C4-2B (cell line): ENCODE measurements at regions not wholly inside any gene's neighbourhood (a gene's known extent, or its start where the extent isn't known, plus 50 kb on each side); places are given as distances from the start of the nearest gene placed in this dataset.
"Not testable (repeated sequence)": the region's sequence is repeated elsewhere in the genome, so short reads cannot be mapped to it uniquely, and the experiment has no call there.

Source experiments
- H3K27ac ChIP-seq: fragments of 450-650 bp; 2 replicates; pipeline ENCODE4 v1.5.1; 2017
- ZFX ChIP-seq: fragments of 450-650 bp; IDR thresholded peaks from 2 replicates; pipeline ENCODE4 v1.6.1; 2017
- TF ChIP-seq, protein P1 (sequence below): fragments of 450-650 bp; conservative IDR thresholded peaks from 2 replicates; pipeline ENCODE4 v1.5.1; 2017; ENCODE audit warnings: mild to moderate bottlenecking

DNA sequence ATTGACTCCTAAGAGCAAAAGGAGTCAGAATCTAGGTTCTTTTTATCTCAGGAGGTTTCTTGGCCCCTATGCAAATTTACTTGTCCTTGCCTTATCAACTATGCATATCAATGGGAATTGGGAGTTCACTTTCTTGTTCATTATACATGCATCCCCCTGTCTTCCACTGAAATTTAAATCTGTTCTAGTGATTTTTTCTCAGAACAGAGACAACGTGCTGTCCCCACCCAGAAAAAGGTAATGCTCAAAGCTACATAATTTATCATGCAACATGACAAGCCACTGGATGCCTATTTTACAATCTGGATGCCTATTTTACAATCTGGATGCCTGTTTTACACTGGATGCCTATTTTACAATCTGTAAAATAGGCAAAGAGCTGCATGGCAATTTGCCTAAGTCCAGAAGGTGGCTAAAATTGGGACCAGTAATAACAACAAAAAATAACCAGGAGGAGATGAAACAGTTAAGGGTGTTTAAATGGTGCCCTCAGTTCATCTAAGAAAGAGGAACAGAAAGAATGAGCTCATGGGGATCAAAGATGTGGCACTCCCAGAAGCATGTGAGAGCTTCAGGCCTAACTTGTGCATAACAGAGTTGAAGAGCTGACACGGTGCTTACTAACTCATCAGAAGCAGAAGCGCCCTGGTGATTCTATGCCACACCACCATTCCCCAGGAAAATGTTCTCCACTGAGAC is 537.8 kb upstream of the BOD1L1 start:
- no peak overlapping the region for H3K27ac ChIP-seq
- TF ChIP-seq, protein P1, sequence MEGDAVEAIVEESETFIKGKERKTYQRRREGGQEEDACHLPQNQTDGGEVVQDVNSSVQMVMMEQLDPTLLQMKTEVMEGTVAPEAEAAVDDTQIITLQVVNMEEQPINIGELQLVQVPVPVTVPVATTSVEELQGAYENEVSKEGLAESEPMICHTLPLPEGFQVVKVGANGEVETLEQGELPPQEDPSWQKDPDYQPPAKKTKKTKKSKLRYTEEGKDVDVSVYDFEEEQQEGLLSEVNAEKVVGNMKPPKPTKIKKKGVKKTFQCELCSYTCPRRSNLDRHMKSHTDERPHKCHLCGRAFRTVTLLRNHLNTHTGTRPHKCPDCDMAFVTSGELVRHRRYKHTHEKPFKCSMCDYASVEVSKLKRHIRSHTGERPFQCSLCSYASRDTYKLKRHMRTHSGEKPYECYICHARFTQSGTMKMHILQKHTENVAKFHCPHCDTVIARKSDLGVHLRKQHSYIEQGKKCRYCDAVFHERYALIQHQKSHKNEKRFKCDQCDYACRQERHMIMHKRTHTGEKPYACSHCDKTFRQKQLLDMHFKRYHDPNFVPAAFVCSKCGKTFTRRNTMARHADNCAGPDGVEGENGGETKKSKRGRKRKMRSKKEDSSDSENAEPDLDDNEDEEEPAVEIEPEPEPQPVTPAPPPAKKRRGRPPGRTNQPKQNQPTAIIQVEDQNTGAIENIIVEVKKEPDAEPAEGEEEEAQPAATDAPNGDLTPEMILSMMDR, result no peak
- no peak for TF ChIP-seq ZFX

GRCh38 chr4:14167876-14168510 is 540.5 kb upstream of the BOD1L1 start:
- no peak for TF ChIP-seq ZFX
- TF ChIP-seq, protein P1, result no peak
- no peak overlapping the region for H3K27ac ChIP-seq

DNA sequence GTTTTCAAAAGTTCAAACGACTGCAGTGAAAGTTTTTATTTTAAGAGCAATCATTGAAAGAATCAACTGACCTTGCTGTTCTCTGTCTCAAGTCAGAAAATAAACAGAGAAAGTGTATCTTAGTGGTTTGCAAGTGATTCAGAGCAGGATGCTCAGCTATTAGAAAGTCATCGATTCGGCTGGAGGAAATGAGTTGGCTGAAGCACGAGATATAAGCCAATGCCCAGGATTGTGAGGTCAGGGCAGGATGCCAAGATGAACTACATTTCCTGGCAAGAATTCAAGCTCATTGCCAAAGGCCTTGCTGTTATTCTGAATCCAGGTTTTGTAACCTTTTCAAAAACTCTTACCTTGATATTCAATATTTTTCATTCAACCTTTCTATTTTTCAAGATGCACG is 541.4 kb upstream of the BOD1L1 start:
- H3K27ac ChIP-seq, result no peak overlapping the region
- TF ChIP-seq, protein P1, result no peak
- TF ChIP-seq ZFX, result no peak

- no peak overlapping the region for H3K27ac ChIP-seq
- TF ChIP-seq ZFX, result no peak
Measured at GRCh38 chr4:14169460-14169859, 541.9 kb upstream of the BOD1L1 start.

GRCh38 chr4:14169940-14170339 is 542.4 kb upstream of the BOD1L1 start:
- not testable (repeated sequence) for H3K27ac ChIP-seq

GRCh38 chr4:14176613-14177012 is 549.1 kb upstream of the BOD1L1 start:
- no peak overlapping the region for H3K27ac ChIP-seq
- TF ChIP-seq, protein P1, result no peak
- TF ChIP-seq ZFX, result no peak

DNA sequence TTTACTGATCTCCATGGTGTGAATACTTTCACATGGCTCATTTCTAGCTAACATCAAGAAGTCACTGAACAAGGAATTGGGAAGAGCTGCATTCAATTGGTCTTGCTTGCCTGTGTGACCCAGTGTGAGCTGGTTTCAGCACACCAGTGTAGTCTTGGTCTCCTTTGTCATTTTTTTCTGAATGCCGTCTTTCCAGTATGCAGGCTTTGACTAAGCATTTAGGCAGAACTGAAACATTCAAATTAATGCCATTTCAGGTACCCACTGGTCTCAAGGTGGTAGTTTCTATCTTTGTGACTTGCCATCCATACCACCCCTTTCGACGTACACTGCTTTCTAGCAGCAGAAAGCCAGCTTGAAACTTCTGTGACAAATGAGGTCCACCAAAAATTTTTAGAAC is 550.5 kb upstream of the BOD1L1 start:
- TF ChIP-seq ZFX, result no peak
- TF ChIP-seq, protein P1, result no peak
- H3K27ac ChIP-seq, result no peak overlapping the region

- TF ChIP-seq, protein P1, result no peak
- no peak for TF ChIP-seq ZFX
- no peak overlapping the region for H3K27ac ChIP-seq
Measured at GRCh38 chr4:14178421-14178820, 550.9 kb upstream of the BOD1L1 start.
